BLaER1 (cell line): ENCODE measurements at regions not wholly inside any gene's neighbourhood (a gene's known extent, or its start where the extent isn't known, plus 50 kb on each side); places are given as distances from the start of the nearest gene placed in this dataset.
A peak's percentile ranks its signal among the peaks of the same experiment; 100 is the strongest.
"Not testable (repeated sequence)": the region's sequence is repeated elsewhere in the genome, so short reads cannot be mapped to it uniquely, and the experiment has no call there.

Experiments used
- H3K27ac ChIP-seq: shearing (Covaris generic); formaldehyde crosslinking; 2 replicates; pipeline ENCODE4 v1.8.1; 2022
- H3K27me3 ChIP-seq: shearing (Covaris generic); formaldehyde crosslinking; 2 replicates; pipeline ENCODE4 v1.8.1; 2022
- H3K36me3 ChIP-seq: shearing (Covaris generic); formaldehyde crosslinking; 2 replicates; pipeline ENCODE4 v1.8.1; 2022
- H3K4me1 ChIP-seq: shearing (Covaris generic); formaldehyde crosslinking; 2 replicates; pipeline ENCODE4 v1.8.1; 2022
- H3K4me2 ChIP-seq: shearing (Covaris generic); formaldehyde crosslinking; 2 replicates; pipeline ENCODE4 v1.8.1; 2022
- H3K4me3 ChIP-seq: shearing (Covaris generic); formaldehyde crosslinking; 2 replicates; pipeline ENCODE4 v1.8.1; 2022
- H3K9ac ChIP-seq: shearing (Covaris generic); formaldehyde crosslinking; 2 replicates; pipeline ENCODE4 v1.8.1; 2022
- H3K9me3 ChIP-seq: shearing (Covaris generic); formaldehyde crosslinking; 2 replicates; pipeline ENCODE4 v1.8.1; 2022
- H4K20me1 ChIP-seq: shearing (Covaris generic); formaldehyde crosslinking; 2 replicates; pipeline ENCODE4 v1.8.1; 2022
- Cebpa-rat ChIP-seq: shearing (Covaris generic); IDR thresholded peaks from 2 replicates; pipeline ENCODE4 v1.8.1; 2022

- TF ChIP-seq Cebpa-rat, result no peak
- Histone ChIP-seq H3K27me3 (no peaks in the 10 kb centered on the region), H3K4me2 (no peak overlapping the region), H3K4me1 (no peaks in the 10 kb centered on the region), H3K9ac (no peak overlapping the region), H3K36me3 (no peaks in the 10 kb centered on the region), H3K27ac (no peak overlapping the region), H3K9me3 (no peaks in the 10 kb centered on the region), H3K4me3 (no peak overlapping the region), H4K20me1 (no peaks in the 10 kb centered on the region; the same call in 1 of the 2 replicates)
Measured at GRCh38 chr16:27600381-27600780, 50.4 kb downstream of the KATNIP start.

- TF ChIP-seq Cebpa-rat, result no peak
- no peak overlapping the region for H3K4me2 ChIP-seq
- no peak overlapping the region for H3K9ac ChIP-seq
- no peaks in the 10 kb centered on the region for H3K4me1 ChIP-seq
- H3K9me3 ChIP-seq, result no peaks in the 10 kb centered on the region
- no peaks in the 10 kb centered on the region for H3K27me3 ChIP-seq
- H4K20me1 ChIP-seq, result no peaks in the 10 kb centered on the region; the same call in 1 of the 2 replicates
- H3K27ac ChIP-seq, result no peak overlapping the region
- H3K36me3 ChIP-seq, result no peaks in the 10 kb centered on the region
- no peak overlapping the region for H3K4me3 ChIP-seq
Measured at GRCh38 chr16:27602103-27602502, 52.2 kb downstream of the KATNIP start.

- H3K9ac ChIP-seq, H3K36me3 ChIP-seq, H3K4me1 ChIP-seq, H3K9me3 ChIP-seq, H3K27me3 ChIP-seq, H3K27ac ChIP-seq, H3K4me3 ChIP-seq, H3K4me2 ChIP-seq, H4K20me1 ChIP-seq: not testable (repeated sequence)
Measured at GRCh38 chr16:27605500-27606106, 55.7 kb downstream of the KATNIP start.

GRCh38 chr16:27611340-27611739, 61.4 kb downstream of the KATNIP start:
- no peaks in the 10 kb centered on the region for H3K27me3 ChIP-seq
- no peak overlapping the region for H3K4me2 ChIP-seq
- no peaks in the 10 kb centered on the region for H4K20me1 ChIP-seq
- H3K9ac ChIP-seq, result no peak overlapping the region
- no peak overlapping the region for H3K4me3 ChIP-seq
- peaks cover 17% of the 10 kb centered on the region for H3K4me1 ChIP-seq
- no peak overlapping the region for H3K27ac ChIP-seq
- no peak for TF ChIP-seq Cebpa-rat
- H3K36me3 ChIP-seq, result peaks cover 7% of the 10 kb centered on the region; the same call in 1 of the 2 replicates
- H3K9me3 ChIP-seq, result no peaks in the 10 kb centered on the region

- Histone ChIP-seq H3K4me2 (peak overlapping the region; percentile 69), H3K27ac (no peak overlapping the region), H3K4me1 (peaks cover 26% of the 10 kb centered on the region), H3K4me3 (no peak overlapping the region), H4K20me1 (no peaks in the 10 kb centered on the region), H3K9me3 (no peaks in the 10 kb centered on the region), H3K27me3 (no peaks in the 10 kb centered on the region), H3K9ac (no peak overlapping the region; the same call in 1 of the 2 replicates), H3K36me3 (peaks cover 12% of the 10 kb centered on the region; the same call in 1 of the 2 replicates)
- TF ChIP-seq Cebpa-rat, result no peak
Measured at GRCh38 chr16:27613238-27613791, 63.4 kb downstream of the KATNIP start.

- H3K4me1 ChIP-seq, result peaks cover 30% of the 10 kb centered on the region
- no peak overlapping the region for H3K4me2 ChIP-seq
- no peak overlapping the region for H3K27ac ChIP-seq
- TF ChIP-seq Cebpa-rat, result no peak
- 0 out of 2 replicates have a peak, but pooled peaks cover 10% of the 10 kb centered on the region for H3K9me3 ChIP-seq
- no peak overlapping the region for H3K9ac ChIP-seq
- H3K4me3 ChIP-seq, result no peak overlapping the region
- H3K36me3 ChIP-seq, result peaks cover 17% of the 10 kb centered on the region; the same call in 1 of the 2 replicates
- no peaks in the 10 kb centered on the region for H3K27me3 ChIP-seq
- H4K20me1 ChIP-seq, result no peaks in the 10 kb centered on the region
Measured at GRCh38 chr16:27617665-27618064, 67.7 kb downstream of the KATNIP start.

- Histone ChIP-seq H3K4me3 (no peak overlapping the region), H3K27ac (no peak overlapping the region)
- TF ChIP-seq Cebpa-rat, result no peak
Measured at GRCh38 chr16:27618165-27618564, 68.2 kb downstream of the KATNIP start.

GRCh38 chr16:27618606-27619327, 68.8 kb downstream of the KATNIP start:
- Histone ChIP-seq H3K9ac (no peak overlapping the region), H3K27ac (no peak overlapping the region), H3K4me2 (no peak overlapping the region), H3K27me3 (no peaks in the 10 kb centered on the region), H3K4me1 (peaks cover 20% of the 10 kb centered on the region), H3K4me3 (no peak overlapping the region), H4K20me1 (no peaks in the 10 kb centered on the region), H3K9me3 (0 out of 2 replicates have a peak, but pooled peaks cover 10% of the 10 kb centered on the region), H3K36me3 (peaks cover 20% of the 10 kb centered on the region; the same call in 1 of the 2 replicates)
- TF ChIP-seq Cebpa-rat, result no peak

More at GRCh38 chr16:27618165-27618564, 68.2 kb downstream of the KATNIP start:
- H3K9ac ChIP-seq, result no peak overlapping the region
- 0 out of 2 replicates have a peak, but pooled peaks cover 10% of the 10 kb centered on the region for H3K9me3 ChIP-seq
- no peaks in the 10 kb centered on the region for H4K20me1 ChIP-seq
- peaks cover 25% of the 10 kb centered on the region for H3K4me1 ChIP-seq
- peaks cover 20% of the 10 kb centered on the region; the same call in 1 of the 2 replicates for H3K36me3 ChIP-seq
- H3K27me3 ChIP-seq, result no peaks in the 10 kb centered on the region
- H3K4me2 ChIP-seq, result no peak overlapping the region

GRCh38 chr16:27620541-27620940, 70.6 kb downstream of the KATNIP start:
- Histone ChIP-seq H3K4me1 (peaks cover 33% of the 10 kb centered on the region), H4K20me1 (no peaks in the 10 kb centered on the region), H3K4me2 (no peak overlapping the region), H3K9ac (no peak overlapping the region), H3K36me3 (peaks cover 20% of the 10 kb centered on the region; the same call in 1 of the 2 replicates), H3K27me3 (no peaks in the 10 kb centered on the region), H3K27ac (no peak overlapping the region), H3K4me3 (no peak overlapping the region), H3K9me3 (0 out of 2 replicates have a peak, but pooled peaks cover 10% of the 10 kb centered on the region)
- TF ChIP-seq Cebpa-rat, result no peak
